ENCODE measurements at regions not wholly inside any gene's neighbourhood (a gene's known extent, or its start where the extent isn't known, plus 50 kb on each side); places are given as distances from the start of the nearest gene placed in this dataset.

DNA sequence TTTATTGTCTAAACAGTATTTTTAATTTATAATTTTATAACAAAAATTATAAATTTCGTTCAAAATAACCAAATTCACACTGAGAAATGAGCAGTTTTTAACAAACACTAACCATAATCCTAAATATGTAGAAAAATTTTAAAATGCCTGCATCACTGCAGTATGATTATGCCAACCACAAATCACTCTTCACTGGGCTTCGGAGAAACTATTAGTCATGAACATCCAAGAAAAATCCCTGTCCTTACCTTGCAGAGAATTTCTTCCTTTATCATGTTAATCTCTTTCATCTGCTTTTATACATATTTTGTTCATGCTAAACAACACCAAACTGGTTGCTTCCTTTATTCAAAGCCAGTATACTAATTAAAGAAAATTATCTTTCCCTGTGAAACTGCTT lies 511.0 kb upstream of the ALCAM start (continued):
- TF ChIP-seq, protein P1, sequence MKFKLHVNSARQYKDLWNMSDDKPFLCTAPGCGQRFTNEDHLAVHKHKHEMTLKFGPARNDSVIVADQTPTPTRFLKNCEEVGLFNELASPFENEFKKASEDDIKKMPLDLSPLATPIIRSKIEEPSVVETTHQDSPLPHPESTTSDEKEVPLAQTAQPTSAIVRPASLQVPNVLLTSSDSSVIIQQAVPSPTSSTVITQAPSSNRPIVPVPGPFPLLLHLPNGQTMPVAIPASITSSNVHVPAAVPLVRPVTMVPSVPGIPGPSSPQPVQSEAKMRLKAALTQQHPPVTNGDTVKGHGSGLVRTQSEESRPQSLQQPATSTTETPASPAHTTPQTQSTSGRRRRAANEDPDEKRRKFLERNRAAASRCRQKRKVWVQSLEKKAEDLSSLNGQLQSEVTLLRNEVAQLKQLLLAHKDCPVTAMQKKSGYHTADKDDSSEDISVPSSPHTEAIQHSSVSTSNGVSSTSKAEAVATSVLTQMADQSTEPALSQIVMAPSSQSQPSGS (IDR thresholded peaks at IDR 0.05; ENCODE audit: low read length), result no peak
